HCT116 (cell line): ENCODE measurements at regions not wholly inside any gene's neighbourhood (a gene's known extent, or its start where the extent isn't known, plus 50 kb on each side); places are given as distances from the start of the nearest gene placed in this dataset.

Experiments used
- ATAC-seq: fragments of 200-7000 bp; cut with Tn5 transposase; 2 replicates; pipeline ENCODE4 v1.9.1; 2020; ENCODE audit warnings: mild to moderate bottlenecking, moderate library complexity
- BruUV-seq: library from RNA; stranded (reverse); fragments of 400-500 nt; replicated peaks from 2 replicates; lab custom pipeline; 2021; lab: Mats Ljungman, UMichigan
- CTCF ChIA-PET: fragments of 300-600 bp; sonication (Branson Sonifier 250); formaldehyde crosslinking; loops from one replicate; lab custom pipeline; 2021; ENCODE audit warnings: antibody characterized with exemption; lab: Charles Lee
- POLR2A ChIA-PET: fragments of 300-600, 350-600 bp; sonication (Branson Sonifier 250); formaldehyde crosslinking; loops from one replicate; lab custom pipeline; 2021; ENCODE audit warnings: antibody characterized with exemption; lab: Charles Lee
- RAD21 ChIA-PET, 2 experiments: fragments of 300-600 bp; sonication (Branson Sonifier 250); formaldehyde crosslinking; loops; one replicate each; lab custom pipeline; 2023; ENCODE audit warnings: low total read pairs in 2 of 2; ENCODE audit not compliant: uncharacterized antibody in 2 of 2, unreplicated experiment in 2 of 2, low non-redundant PET in 1 of 2; lab: Charles Lee
- DNase-seq: peaks from one replicate; pipeline ENCODE4 v3.0.0-alpha.2; 2010; ENCODE audit warnings: low read depth, low spot score
- H2AFZ ChIP-seq: fragments of 200-600 bp; shearing (Covaris generic), sonication (generic); 2 replicates; pipeline ENCODE4 v1.6.1; 2017; ENCODE audit warnings: low read depth, mixed run types, mixed read lengths, antibody characterized with exemption, low read length; ENCODE audit not compliant: poor library complexity, severe bottlenecking
- H3K27ac ChIP-seq: 2 replicates; pipeline ENCODE4 v1.5.1; 2012; ENCODE audit warnings: low read depth, low read length
- H3K27me3 ChIP-seq: fragments of 200-600 bp; sonication (generic); 2 replicates; pipeline ENCODE4 v1.6.1; 2016; ENCODE audit warnings: mixed run types, low read length, mixed read lengths; ENCODE audit not compliant: insufficient read depth
- H3K36me3 ChIP-seq, 2 experiments: fragments of 200-500 bp in 1 of 2; fragments of 200-600 bp in 1 of 2; sonication (Bioruptor generic) in 1 of 2; sonication (generic) in 1 of 2; 2 replicates each; pipeline versions ENCODE4 v1.5.1 to v1.6.1; 2014 to 2016; ENCODE audit warnings: low read length in 2 of 2, inconsistent platforms in 1 of 2, mixed read lengths in 1 of 2, mixed run types in 1 of 2; ENCODE audit not compliant: insufficient read depth in 2 of 2, control insufficient read depth in 1 of 2
- H3K4me1 ChIP-seq, 2 experiments: fragments of 200-600 bp in 1 of 2; sonication (generic) in 1 of 2; 2 replicates each; pipeline versions ENCODE4 v1.5.1 to v1.6.1; 2012 to 2017; ENCODE audit warnings: low read length in 2 of 2, inconsistent platforms in 1 of 2, mild to moderate bottlenecking in 1 of 2, mixed read lengths in 1 of 2, mixed run types in 1 of 2, moderate library complexity in 1 of 2; ENCODE audit not compliant: insufficient read depth in 2 of 2, control insufficient read depth in 1 of 2
- H3K4me2 ChIP-seq: fragments of 200-600 bp; sonication (generic); 2 replicates; pipeline ENCODE4 v1.6.1; 2017; ENCODE audit warnings: mixed run types, low read length, mixed read lengths
- H3K4me3 ChIP-seq, 2 experiments: fragments of 200-600 bp in 1 of 2; sonication (generic) in 1 of 2; replicated peaks in 1 of 2; 2 replicates each; pipeline ENCODE4 v1.5.1; 2011 to 2016; ENCODE audit warnings: low read length in 2 of 2, control low read depth in 1 of 2, low read depth in 1 of 2, mild to moderate bottlenecking in 1 of 2, mixed read lengths in 1 of 2, mixed run types in 1 of 2
- H3K79me2 ChIP-seq: fragments of 200-600 bp; sonication (generic); 2 replicates; pipeline ENCODE4 v1.6.1; 2017; ENCODE audit warnings: mild to moderate bottlenecking, mixed run types, low read length, moderate library complexity, mixed read lengths; ENCODE audit not compliant: insufficient read depth
- H3K9ac ChIP-seq: fragments of 200-600 bp; sonication (generic); 2 replicates; pipeline ENCODE4 v1.6.1; 2016; ENCODE audit warnings: low read length, mixed read lengths
- H3K9me2 ChIP-seq: fragments of 200-600 bp; sonication (generic), shearing (Covaris generic); 2 replicates; pipeline ENCODE4 v1.6.1; 2017; ENCODE audit warnings: mixed run types, mild to moderate bottlenecking, moderate library complexity; ENCODE audit not compliant: insufficient read depth
- H3K9me3 ChIP-seq, 2 experiments: fragments of 200-500 bp in 1 of 2; fragments of 200-600 bp in 1 of 2; sonication (Bioruptor generic) in 1 of 2; sonication (generic) in 1 of 2; 2 replicates each; pipeline ENCODE4 v1.6.1; 2014 to 2017; ENCODE audit warnings: low read length in 2 of 2, mixed read lengths in 2 of 2, inconsistent platforms in 1 of 2, low read depth in 1 of 2, mild to moderate bottlenecking in 1 of 2, mixed run types in 1 of 2, moderate library complexity in 1 of 2; ENCODE audit not compliant: control insufficient read depth in 1 of 2, insufficient read depth in 1 of 2
- H4K20me1 ChIP-seq: fragments of 200-600 bp; sonication (generic), shearing (Covaris generic); 2 replicates; pipeline ENCODE4 v1.6.1; 2017; ENCODE audit warnings: mixed run types, mild to moderate bottlenecking, moderate library complexity; ENCODE audit not compliant: insufficient read depth
- CBX3 ChIP-seq: IDR thresholded peaks from 2 replicates; pipeline ENCODE4 v1.6.1; 2012; ENCODE audit warnings: low read depth
- CEBPB ChIP-seq: IDR thresholded peaks from 2 replicates; pipeline ENCODE4 v1.6.1; 2012; ENCODE audit warnings: low read depth
- CTCF ChIP-seq, 3 experiments: fragments of 200-600 bp in 1 of 3; sonication (generic) in 1 of 3; IDR thresholded peaks in 2 of 3; conservative IDR thresholded peaks in 1 of 3; 2 replicates each; pipeline ENCODE4 v1.5.1; 2012 to 2017; ENCODE audit warnings: low read depth in 2 of 3, low read length in 2 of 3, antibody characterized with exemption in 1 of 3, borderline replicate concordance in 1 of 3, control low read depth in 1 of 3, mild to moderate bottlenecking in 1 of 3, mixed read lengths in 1 of 3, mixed run types in 1 of 3, moderate library complexity in 1 of 3; ENCODE audit not compliant: insufficient read depth in 1 of 3
- EGR1 ChIP-seq: IDR thresholded peaks from 2 replicates; pipeline ENCODE4 v1.6.1; 2012; ENCODE audit warnings: low read depth
- ELF1 ChIP-seq: IDR thresholded peaks from 2 replicates; pipeline ENCODE4 v1.6.1; 2012; ENCODE audit warnings: low read depth, borderline replicate concordance
- EZH2 ChIP-seq: fragments of 200-600 bp; sonication (generic); IDR thresholded peaks from 2 replicates; pipeline ENCODE4 v1.6.1; 2017; ENCODE audit warnings: antibody characterized with exemption, mixed run types
- EZH2phosphoT487 ChIP-seq: fragments of 200-600 bp; IDR thresholded peaks from 2 replicates; pipeline ENCODE4 v1.6.1; 2018; ENCODE audit warnings: antibody characterized with exemption, borderline replicate concordance
- FOSL1 ChIP-seq: IDR thresholded peaks from 2 replicates; pipeline ENCODE4 v1.6.1; 2012; ENCODE audit warnings: low read depth
- POLR2A ChIP-seq: IDR thresholded peaks from 2 replicates; pipeline ENCODE4 v1.7.0; 2011; ENCODE audit warnings: borderline replicate concordance; ENCODE audit not compliant: insufficient read depth, insufficient read length; ENCODE audit errors: extremely low read depth
- POLR2AphosphoS5 ChIP-seq: IDR thresholded peaks from 2 replicates; pipeline ENCODE4 v1.6.1; 2011; ENCODE audit warnings: mild to moderate bottlenecking, low read depth, low read length, moderate library complexity
- RAD21 ChIP-seq: IDR thresholded peaks from 2 replicates; pipeline ENCODE4 v1.6.1; 2012; ENCODE audit warnings: low read depth, mild to moderate bottlenecking
- SP1 ChIP-seq: IDR thresholded peaks from 2 replicates; pipeline ENCODE4 v1.6.1; 2012; ENCODE audit warnings: low read depth
- SRF ChIP-seq: IDR thresholded peaks from 2 replicates; pipeline ENCODE4 v1.6.1; 2012; ENCODE audit warnings: low read depth
- TCF7L2 ChIP-seq: IDR thresholded peaks from 2 replicates; pipeline ENCODE4 v1.7.0; 2011; ENCODE audit warnings: borderline replicate concordance, inconsistent platforms; ENCODE audit not compliant: insufficient read depth, insufficient read length; ENCODE audit errors: extremely low read depth
- YY1 ChIP-seq: IDR thresholded peaks from 2 replicates; pipeline ENCODE4 v1.6.1; 2011; ENCODE audit warnings: low read length, low read depth, moderate library complexity, mild to moderate bottlenecking; ENCODE audit not compliant: insufficient replicate concordance; ENCODE audit errors: extremely low read depth
- ZBTB33 ChIP-seq: IDR thresholded peaks from 2 replicates; pipeline ENCODE4 v1.6.1; 2011; ENCODE audit warnings: mild to moderate bottlenecking, low read length, moderate library complexity; ENCODE audit not compliant: insufficient replicate concordance; ENCODE audit errors: extremely low read depth
- ZNF274 ChIP-seq: fragments of 200-500 bp; sonication (Bioruptor generic); IDR thresholded peaks from 2 replicates; pipeline ENCODE4 v1.6.1; 2014; ENCODE audit warnings: mild to moderate bottlenecking, low read depth, low read length, inconsistent platforms
- intact Hi-C: fragments of 100-400 bp; cut with micrococcal nuclease; formaldehyde crosslinking; loops from 2 replicates; pipeline ENCODE4 v1.10.0; 2022

DNA sequence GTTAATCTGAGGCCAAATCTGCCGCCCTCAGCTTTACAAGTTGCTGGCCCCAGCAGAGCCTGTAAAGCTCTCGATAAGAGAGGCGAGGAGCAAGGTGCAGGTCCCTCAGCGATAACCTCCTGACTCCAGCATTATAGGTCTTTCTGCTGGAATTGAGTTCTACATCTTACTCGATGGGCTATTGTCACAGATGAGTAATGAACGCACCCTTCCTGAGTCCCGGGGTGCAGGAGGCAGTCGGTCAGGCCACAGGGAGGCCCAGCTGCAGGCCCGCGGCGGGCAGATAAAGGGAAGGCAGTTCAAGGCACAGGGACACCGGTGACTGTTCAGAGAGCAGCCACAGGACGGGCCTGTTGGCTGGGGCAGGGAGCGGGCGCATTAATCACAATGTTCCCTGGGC, 157.6 kb upstream of the OBI1 start:
- Histone ChIP-seq H3K79me2 (no peaks in the 10 kb centered on the region), H3K27me3 (peaks cover 6% of the 10 kb centered on the region; the same call in 1 of the 2 replicates), H3K36me3 (no peaks in the 10 kb centered on the region), H3K27ac (no peak overlapping the region), H3K9ac (no peak overlapping the region), H3K9me3 (no peaks in the 10 kb centered on the region), H3K4me2 (no peak overlapping the region), H4K20me1 (no peaks in the 10 kb centered on the region), H3K4me3 (no peak overlapping the region), H3K4me1 (no peaks in the 10 kb centered on the region), H3K9me2 (no peaks in the 10 kb centered on the region), H2AFZ (no peak overlapping the region)
- no peak for TF ChIP-seq SP1
- TF ChIP-seq POLR2A, result no peak
- TF ChIP-seq ZBTB33, result no peak
- TF ChIP-seq EZH2phosphoT487, result no peak
- no peak for TF ChIP-seq ZNF274
- ChIA-PET RAD21 (no interaction called here), CTCF (interaction anchor here (1.4 kb wide), 1 partner anchor 10 kb away, joined by 3 read pairs; no protein-coding TSS in a partner anchor), POLR2A (no interaction called here)
- intact Hi-C loops, result no loop called here
- ATAC-seq (no peak), DNase-seq (no peak)
- BruUV-seq, result no TSS peak

- no peak overlapping the region for H3K4me2 ChIP-seq
- H3K36me3 ChIP-seq, result no peaks in the 10 kb centered on the region
- H3K79me2 ChIP-seq, result no peaks in the 10 kb centered on the region
- no peak overlapping the region for H3K4me3 ChIP-seq
- ATAC-seq (no peak), DNase-seq (no peak)
- no peak overlapping the region for H2AFZ ChIP-seq
- H4K20me1 ChIP-seq, result no peaks in the 10 kb centered on the region
- no peaks in the 10 kb centered on the region for H3K4me1 ChIP-seq
- intact Hi-C loops, result no loop called here
- H3K9me3 ChIP-seq, result no peaks in the 10 kb centered on the region
- H3K27ac ChIP-seq, result no peak overlapping the region
- no peaks in the 10 kb centered on the region for H3K9me2 ChIP-seq
- H3K9ac ChIP-seq, result no peak overlapping the region
- RAD21 ChIA-PET, result no interaction called here
- no TSS peak for BruUV-seq
- CTCF ChIA-PET, result no interaction called here
- POLR2A ChIA-PET, result no interaction called here
- peaks cover 6% of the 10 kb centered on the region; the same call in 1 of the 2 replicates for H3K27me3 ChIP-seq
- no peak for TF ChIP-seq YY1
- TF ChIP-seq POLR2A, result no peak
- TF ChIP-seq TCF7L2, result no peak
- TF ChIP-seq SRF, result no peak
- TF ChIP-seq CTCF (IDR thresholded peaks at IDR 0.05 in 2 of 3, conservative IDR thresholded peaks at IDR 0.05 in 1 of 3; ENCODE audit: borderline replicate concordance in 1 of 3, insufficient read depth in 1 of 3, low read depth in 2 of 3, low read length in 2 of 3), result no peak
- TF ChIP-seq SP1, result no peak
- no peak for TF ChIP-seq ELF1
- TF ChIP-seq FOSL1, result no peak
- no peak for TF ChIP-seq CEBPB
- TF ChIP-seq ZNF274, result no peak
- TF ChIP-seq POLR2AphosphoS5, result no peak
- TF ChIP-seq CBX3, result no peak
- TF ChIP-seq RAD21, result no peak
- no peak for TF ChIP-seq EGR1
- no peak for TF ChIP-seq EZH2
These were observed 157.2 kb upstream of the OBI1 start for GRCh38 chr13:78816154-78816553.
